GM19463 (cell line): ENCODE measurements at regions not wholly inside any gene's neighbourhood (a gene's known extent, or its start where the extent isn't known, plus 50 kb on each side); places are given as distances from the start of the nearest gene placed in this dataset.
"Not testable (repeated sequence)": the region's sequence is repeated elsewhere in the genome, so short reads cannot be mapped to it uniquely, and the experiment has no call there.

Experiments used
- ATAC-seq: cut with Tn5 transposase; IDR thresholded peaks from one replicate; pipeline ENCODE4 v1.9.1; 2021; ENCODE audit warnings: mild to moderate bottlenecking, moderate library complexity; ENCODE audit not compliant: unreplicated experiment

DNA sequence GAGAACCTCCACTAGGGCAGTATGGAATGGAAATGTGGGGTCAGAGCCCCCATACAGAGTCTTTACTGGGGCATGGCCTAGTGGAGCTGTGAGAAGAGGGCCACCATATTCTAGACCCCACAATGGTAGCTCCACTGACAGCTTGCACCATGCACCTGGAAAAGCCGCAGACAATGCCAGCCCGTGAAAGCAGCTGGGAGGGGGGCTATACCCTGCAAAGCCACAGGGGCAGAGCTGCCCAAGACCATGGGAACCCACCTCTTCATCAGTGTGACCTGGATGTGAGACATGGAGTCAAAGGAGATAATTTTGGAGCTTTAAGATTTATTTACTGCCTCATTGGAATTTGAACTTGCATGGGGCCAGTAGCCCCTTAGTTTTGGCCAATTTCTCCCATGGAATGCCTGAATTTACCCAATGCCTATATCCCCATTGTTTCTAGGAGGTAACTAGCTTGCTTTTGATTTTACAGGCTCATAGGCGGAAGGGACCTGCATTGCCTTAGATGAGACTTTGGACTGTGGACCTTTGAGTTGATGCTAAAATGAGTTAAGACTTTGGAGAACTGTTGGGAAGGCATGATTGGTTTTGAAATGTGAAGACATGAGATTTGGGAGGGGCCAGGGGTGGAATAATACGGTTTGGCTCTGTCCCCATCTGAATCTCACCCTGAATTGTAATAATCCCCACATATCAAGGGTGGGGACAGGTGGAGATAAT, 89.4 kb upstream of the MAMLD1 start:
- ATAC-seq: not testable (repeated sequence)

- no peak for ATAC-seq
Observed at GRCh38 chrX:150282953-150283352, 80.2 kb upstream of the MAMLD1 start.

GRCh38 chrX:150291014-150291413, 72.1 kb upstream of the MAMLD1 start:
- ATAC-seq: no peak

DNA sequence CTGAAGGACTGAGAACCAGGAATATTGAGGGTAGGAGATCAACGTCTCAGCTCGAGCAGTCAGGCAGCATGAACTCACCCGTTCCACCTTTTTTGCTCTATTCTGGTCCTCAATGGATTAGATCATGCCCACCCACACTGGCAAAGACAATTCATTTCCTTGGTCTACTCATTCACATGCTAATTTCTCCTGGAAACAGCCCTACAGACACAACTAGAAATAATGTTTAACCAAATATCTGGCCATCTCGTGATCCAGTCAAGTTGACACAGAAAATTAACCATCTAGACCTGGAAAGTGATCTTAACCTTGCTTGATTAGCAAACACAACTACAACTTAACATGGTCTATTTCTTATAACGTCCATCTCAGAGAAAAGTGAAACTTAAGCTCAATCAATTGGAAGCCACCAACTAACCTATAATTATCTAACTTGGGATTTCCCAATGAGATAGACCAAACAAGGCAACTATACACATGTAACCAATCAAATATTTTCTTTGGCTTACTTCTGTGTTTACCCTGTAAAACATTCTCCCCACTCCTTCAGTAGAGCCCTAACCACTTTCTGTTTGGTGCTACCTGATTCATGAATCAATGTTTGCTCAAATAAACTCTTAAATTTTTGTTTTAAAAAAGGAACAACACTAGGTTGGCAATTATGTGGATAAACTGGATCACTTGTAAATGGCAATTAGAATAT, 69.7 kb upstream of the MAMLD1 start:
- ATAC-seq: no peak

DNA sequence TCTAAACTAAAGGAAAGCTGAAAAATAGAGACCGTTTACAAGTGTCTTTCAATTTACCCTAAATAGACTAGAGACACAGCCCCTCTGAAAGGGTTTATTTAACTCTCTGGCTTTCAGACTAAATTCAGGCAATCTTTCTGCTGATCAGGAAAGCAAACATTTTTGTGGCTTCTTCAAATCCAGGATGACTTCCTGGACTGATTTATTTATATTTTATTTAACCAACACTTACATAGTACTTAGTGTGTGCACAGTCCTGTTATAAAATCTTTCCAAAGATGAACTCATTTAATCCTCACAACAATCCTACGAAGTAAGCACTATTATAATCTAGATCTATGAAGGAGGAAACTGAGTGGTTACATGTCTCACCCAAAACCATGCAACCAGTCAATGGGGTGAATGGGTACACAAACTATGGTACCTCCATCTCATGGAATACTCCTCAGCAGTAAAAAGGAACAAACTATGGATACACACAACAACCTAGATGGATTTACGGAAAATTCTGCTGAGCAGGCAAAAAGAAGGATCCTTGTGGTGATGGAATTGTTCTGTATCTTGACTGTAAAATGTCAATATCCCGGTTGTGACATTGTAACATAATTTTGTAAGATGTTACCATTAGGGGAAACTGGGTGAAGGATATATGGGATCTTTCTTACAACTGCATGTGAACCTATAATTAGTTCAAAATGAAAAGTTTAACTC, 64.1 kb upstream of the MAMLD1 start:
- no peak for ATAC-seq

- no peak for ATAC-seq
Observed at GRCh38 chrX:150299579-150299978, 63.5 kb upstream of the MAMLD1 start.

DNA sequence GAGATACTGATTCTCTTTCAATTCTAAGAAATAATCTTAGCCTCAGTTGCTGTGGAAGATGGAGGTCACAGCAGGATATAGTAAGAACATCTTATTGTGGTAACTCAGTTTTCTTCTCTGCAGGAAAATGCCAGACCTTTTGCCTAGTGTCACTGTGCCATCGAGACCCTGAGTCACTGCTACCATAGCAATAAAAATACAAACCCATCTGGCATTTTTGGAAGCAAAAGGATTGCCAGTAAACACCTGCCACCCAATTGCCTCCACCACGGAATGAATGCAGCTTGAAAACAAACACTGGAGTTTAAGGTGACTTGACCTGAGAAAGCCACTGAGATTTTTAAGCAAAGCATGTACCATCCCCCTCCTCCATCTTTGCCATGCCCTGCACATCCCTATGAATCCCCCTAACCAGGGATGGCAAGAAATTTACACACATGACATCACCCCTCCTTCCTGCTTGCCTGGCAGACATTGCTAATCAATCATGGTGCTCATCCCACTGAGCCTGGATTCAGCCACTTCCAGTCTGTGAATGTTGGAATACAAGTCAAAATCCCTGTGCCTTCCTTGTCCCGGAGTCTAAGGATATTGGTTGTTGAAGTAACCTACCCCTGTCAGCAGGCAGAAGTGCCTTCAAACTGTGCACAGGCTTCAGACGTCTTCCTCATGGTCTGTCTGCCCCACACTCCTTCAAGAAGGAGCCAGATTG, 59.6 kb upstream of the MAMLD1 start:
- no peak for ATAC-seq

DNA sequence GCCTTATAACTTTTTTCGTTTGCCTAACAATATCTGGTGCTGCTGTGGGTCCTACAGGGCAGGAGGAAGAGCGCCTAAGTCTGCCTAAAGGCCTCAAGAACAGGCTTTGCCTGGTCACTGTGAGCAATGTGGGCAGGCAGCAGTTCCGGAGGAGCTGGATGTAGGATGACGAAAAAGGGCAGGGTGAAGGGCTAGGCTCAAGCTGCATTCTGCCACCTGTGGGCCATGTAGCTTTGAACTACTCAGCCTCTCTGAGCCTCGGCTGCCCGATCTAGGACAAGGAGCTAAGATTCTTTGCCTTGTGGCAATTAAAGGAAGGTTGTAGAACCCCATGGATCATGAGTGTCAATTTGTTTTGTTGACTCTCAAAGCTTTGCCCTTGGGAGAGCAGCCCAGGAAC, 57.1 kb upstream of the MAMLD1 start:
- ATAC-seq: no peak

GRCh38 chrX:150308041-150308440, 55.1 kb upstream of the MAMLD1 start:
- ATAC-seq: no peak

- ATAC-seq: no peak
Observed at GRCh38 chrX:150308532-150309157, 54.5 kb upstream of the MAMLD1 start.

- ATAC-seq: no peak
Observed at GRCh38 chrX:150310417-150310816, 52.7 kb upstream of the MAMLD1 start.

DNA sequence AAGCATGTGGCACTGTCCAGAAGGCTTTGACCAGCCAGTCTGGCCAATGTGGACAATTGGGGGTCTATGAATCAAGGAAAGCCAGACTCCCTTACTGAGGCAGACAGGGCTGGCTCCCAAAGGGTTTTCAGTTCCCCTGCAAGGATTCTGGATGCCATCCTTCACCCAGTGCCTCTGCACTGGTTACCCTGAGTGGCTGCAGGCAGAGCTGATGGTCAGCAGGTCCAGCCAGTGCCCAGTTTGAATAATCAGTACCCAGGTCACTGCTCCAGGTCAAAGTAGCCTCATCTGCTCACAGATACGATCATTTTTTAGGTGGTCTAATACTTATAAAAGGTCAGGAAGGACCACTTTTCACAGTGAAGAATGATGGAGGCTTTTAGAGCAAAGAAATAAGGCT, 52.2 kb upstream of the MAMLD1 start:
- no peak for ATAC-seq

DNA sequence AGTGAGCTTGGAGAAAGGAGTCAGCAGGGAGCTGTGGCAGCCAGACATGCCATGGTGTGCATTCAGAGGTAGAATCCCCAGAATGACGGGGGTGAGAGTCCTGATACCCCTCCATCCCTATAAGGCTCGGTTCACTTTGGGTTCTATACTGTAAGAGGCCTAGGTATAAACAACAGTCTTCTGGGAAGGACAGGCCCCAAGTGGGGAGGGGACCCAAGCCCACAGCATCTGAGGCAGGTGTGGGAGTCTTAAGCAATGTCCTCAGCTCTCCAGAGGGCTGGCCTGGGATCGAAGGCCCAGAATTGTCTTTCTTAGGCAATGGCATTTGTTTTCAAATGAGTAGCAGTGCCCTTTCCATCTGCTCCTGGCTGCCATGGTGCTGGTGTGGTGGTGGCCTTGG, 50.2 kb upstream of the MAMLD1 start:
- ATAC-seq: no peak
